ENCODE measurements at regions not wholly inside any gene's neighbourhood (a gene's known extent, or its start where the extent isn't known, plus 50 kb on each side); places are given as distances from the start of the nearest gene placed in this dataset.

GRCh38 chr9:16119261-16120230 lies 566.7 kb downstream of the CCDC171 start:
- no peak overlapping the region for H3K27ac Mint-ChIP-seq
- Histone ChIP-seq H3K27ac (ENCODE audit: low read depth in 1 of 2, low read length in 2 of 2) (no peak overlapping the region), H3K4me1 (ENCODE audit: insufficient read depth, low read length) (no peaks in the 10 kb centered on the region), H3K27me3 (ENCODE audit: control insufficient read depth in 1 of 2, insufficient read depth in 2 of 2, low read length in 2 of 2) (no peaks in the 10 kb centered on the region), H3K4me3 (ENCODE audit: low read length) (no peak overlapping the region), H3K36me3 (ENCODE audit: insufficient read depth, low read length) (no peaks in the 10 kb centered on the region), H3K9me3 (ENCODE audit: control insufficient read depth in 1 of 2, insufficient read depth in 1 of 2, low read length in 2 of 2) (peaks cover 0 to 13% of the 10 kb centered on the region in 2 experiments)
- H3K27me3 Mint-ChIP-seq: no peaks in the 10 kb centered on the region
- ATAC-seq (ENCODE audit: poor library complexity) (no peak), DNase-seq (no peak)
- H3K4me1 Mint-ChIP-seq (ENCODE audit: low read depth): no peaks in the 10 kb centered on the region
- H3K4me3 Mint-ChIP-seq: no peak overlapping the region
- intact Hi-C loops (cut with DNase I, micrococcal nuclease): no loop called here
- CTCF ChIA-PET: no interaction called here
- TF ChIP-seq CTCF (IDR thresholded peaks at IDR 0.05): no peak
- POLR2A ChIA-PET: no interaction called here
- peaks cover 2% of the 10 kb centered on the region for H3K9me3 Mint-ChIP-seq
- H3K36me3 Mint-ChIP-seq (ENCODE audit: low read depth): no peaks in the 10 kb centered on the region

GRCh38 chr9:16120231-16120641 lies 567.4 kb downstream of the CCDC171 start:
- H3K36me3 Mint-ChIP-seq (ENCODE audit: low read depth): no peaks in the 10 kb centered on the region
- no peak overlapping the region for H3K4me3 Mint-ChIP-seq
- no peaks in the 10 kb centered on the region for H3K4me1 ChIP-seq (ENCODE audit: insufficient read depth, low read length)
- no peaks in the 10 kb centered on the region for H3K4me1 Mint-ChIP-seq (ENCODE audit: low read depth)
- no peak for TF ChIP-seq CTCF (IDR thresholded peaks at IDR 0.05)
- H3K9me3 ChIP-seq (ENCODE audit: control insufficient read depth in 1 of 2, insufficient read depth in 1 of 2, low read length in 2 of 2): peaks cover 0 to 13% of the 10 kb centered on the region in 2 experiments
- no peak overlapping the region for H3K4me3 ChIP-seq (ENCODE audit: low read length)
- ATAC-seq (ENCODE audit: poor library complexity): no peak
- intact Hi-C loops (cut with DNase I, micrococcal nuclease): no loop called here
- no peaks in the 10 kb centered on the region for H3K36me3 ChIP-seq (ENCODE audit: insufficient read depth, low read length)
- no peaks in the 10 kb centered on the region for H3K27me3 ChIP-seq (ENCODE audit: control insufficient read depth in 1 of 2, insufficient read depth in 2 of 2, low read length in 2 of 2)
- peaks cover 2% of the 10 kb centered on the region for H3K9me3 Mint-ChIP-seq
- no peak overlapping the region for H3K27ac Mint-ChIP-seq
- CTCF ChIA-PET: no interaction called here
- no peak for DNase-seq
- POLR2A ChIA-PET: no interaction called here
- no peaks in the 10 kb centered on the region for H3K27me3 Mint-ChIP-seq
- H3K27ac ChIP-seq (ENCODE audit: low read depth in 1 of 2, low read length in 2 of 2): no peak overlapping the region

- ChIA-PET POLR2A (no interaction called here), CTCF (no interaction called here)
- no peak for TF ChIP-seq CTCF (IDR thresholded peaks at IDR 0.05)
- H3K4me3 ChIP-seq (ENCODE audit: low read length): no peak overlapping the region
- no peak overlapping the region for H3K4me3 Mint-ChIP-seq
- no peaks in the 10 kb centered on the region for H3K36me3 Mint-ChIP-seq (ENCODE audit: low read depth)
- no peaks in the 10 kb centered on the region for H3K36me3 ChIP-seq (ENCODE audit: insufficient read depth, low read length)
- no peak overlapping the region for H3K27ac Mint-ChIP-seq
- intact Hi-C loops (cut with DNase I, micrococcal nuclease): no loop called here
- no peak for DNase-seq
- no peak for ATAC-seq (ENCODE audit: poor library complexity)
- no peak overlapping the region for H3K27ac ChIP-seq (ENCODE audit: low read depth in 1 of 2, low read length in 2 of 2)
- peaks cover 2% of the 10 kb centered on the region for H3K9me3 Mint-ChIP-seq
- no peaks in the 10 kb centered on the region for H3K4me1 ChIP-seq (ENCODE audit: insufficient read depth, low read length)
- peaks cover 0 to 13% of the 10 kb centered on the region in 2 experiments for H3K9me3 ChIP-seq (ENCODE audit: control insufficient read depth in 1 of 2, insufficient read depth in 1 of 2, low read length in 2 of 2)
- no peaks in the 10 kb centered on the region for H3K4me1 Mint-ChIP-seq (ENCODE audit: low read depth)
- H3K27me3 Mint-ChIP-seq: no peaks in the 10 kb centered on the region
- H3K27me3 ChIP-seq (ENCODE audit: control insufficient read depth in 1 of 2, insufficient read depth in 2 of 2, low read length in 2 of 2): no peaks in the 10 kb centered on the region
These were observed 567.9 kb downstream of the CCDC171 start for GRCh38 chr9:16120727-16121126.

Data from CD4-positive, alpha-beta T cell (primary cell).